DND-41 (cell line): ENCODE measurements at regions not wholly inside any gene's neighbourhood (a gene's known extent, or its start where the extent isn't known, plus 50 kb on each side); places are given as distances from the start of the nearest gene placed in this dataset.
"Not testable (repeated sequence)": the region's sequence is repeated elsewhere in the genome, so short reads cannot be mapped to it uniquely, and the experiment has no call there.

ENCODE experiments used
- ATAC-seq: fragments of 200-7000 bp; cut with Tn5 transposase; 3 replicates; pipeline ENCODE4 v1.9.1; 2021; ENCODE audit warnings: low read depth; ENCODE audit not compliant: insufficient read depth
- DNase-seq: peaks from one replicate; pipeline ENCODE4 v3.0.0-alpha.2; 2020
- H2AFZ ChIP-seq: 2 replicates; pipeline ENCODE4 v1.6.0; 2012; ENCODE audit warnings: low read depth, low read length
- H3K27ac ChIP-seq: 2 replicates; pipeline ENCODE4 v1.5.1; 2012; ENCODE audit warnings: low read length, inconsistent platforms
- H3K27me3 ChIP-seq: fragments of 200-600 bp; sonication (generic); 2 replicates; pipeline ENCODE4 v1.6.0; 2012; ENCODE audit warnings: low read length, mild to moderate bottlenecking, inconsistent platforms; ENCODE audit not compliant: insufficient read depth, poor library complexity
- H3K36me3 ChIP-seq: 2 replicates; pipeline ENCODE4 v1.5.1; 2012; ENCODE audit warnings: low read length, inconsistent platforms; ENCODE audit not compliant: insufficient read depth
- H3K4me1 ChIP-seq: 2 replicates; pipeline ENCODE4 v1.5.1; 2012; ENCODE audit warnings: mild to moderate bottlenecking, low read length; ENCODE audit not compliant: insufficient read depth
- H3K4me2 ChIP-seq: 2 replicates; pipeline ENCODE4 v1.6.0; 2012; ENCODE audit warnings: mild to moderate bottlenecking, moderate library complexity, low read length, inconsistent platforms; ENCODE audit not compliant: insufficient read depth
- H3K4me3 ChIP-seq, 2 experiments: fragments of 200-600 bp in 1 of 2; shearing (Covaris generic) in 1 of 2; 2 replicates each; pipeline ENCODE4 v1.5.1; 2012 to 2016; ENCODE audit warnings: inconsistent platforms in 2 of 2, low read length in 2 of 2, mild to moderate bottlenecking in 2 of 2, low read depth in 1 of 2, moderate library complexity in 1 of 2
- H3K79me2 ChIP-seq: 2 replicates; pipeline ENCODE4 v1.6.0; 2012; ENCODE audit warnings: low read length, inconsistent platforms; ENCODE audit not compliant: insufficient read depth
- H3K9ac ChIP-seq: 2 replicates; pipeline ENCODE4 v1.6.0; 2012; ENCODE audit warnings: low read depth, mild to moderate bottlenecking, inconsistent platforms, low read length, moderate library complexity
- H3K9me3 ChIP-seq: 2 replicates; pipeline ENCODE4 v1.5.1; 2012; ENCODE audit warnings: low read length, moderate library complexity, mild to moderate bottlenecking, inconsistent platforms; ENCODE audit not compliant: insufficient read depth, severe bottlenecking
- H4K20me1 ChIP-seq: 2 replicates; pipeline ENCODE4 v1.6.0; 2012; ENCODE audit warnings: low read length; ENCODE audit not compliant: insufficient read depth
- EZH2 ChIP-seq: IDR thresholded peaks from 3 replicates; pipeline ENCODE4 v1.6.1; 2012; ENCODE audit warnings: borderline replicate concordance, low read depth, mild to moderate bottlenecking, moderate library complexity, low read length, inconsistent platforms; ENCODE audit not compliant: severe bottlenecking
- TF ChIP-seq, protein P1 (sequence below): IDR thresholded peaks from 2 replicates; pipeline ENCODE4 v1.5.1; 2012; ENCODE audit warnings: borderline replicate concordance, low read length, moderate library complexity, mild to moderate bottlenecking; ENCODE audit not compliant: poor library complexity, severe bottlenecking; ENCODE audit errors: extremely low read depth

GRCh38 chr6:10140824-10141223 is 274.1 kb downstream of the TFAP2A start:
- Histone ChIP-seq H3K4me2 (no peak overlapping the region), H3K27ac (no peak overlapping the region), H2AFZ (no peak overlapping the region), H4K20me1 (no peaks in the 10 kb centered on the region), H3K36me3 (no peaks in the 10 kb centered on the region), H3K9ac (no peak overlapping the region), H3K4me3 (no peak overlapping the region), H3K27me3 (peaks cover 2% of the 10 kb centered on the region), H3K4me1 (no peaks in the 10 kb centered on the region), H3K79me2 (no peaks in the 10 kb centered on the region), H3K9me3 (no peaks in the 10 kb centered on the region)
- no peak for ATAC-seq
- DNase-seq, result no peak
- no peak for TF ChIP-seq EZH2

DNA sequence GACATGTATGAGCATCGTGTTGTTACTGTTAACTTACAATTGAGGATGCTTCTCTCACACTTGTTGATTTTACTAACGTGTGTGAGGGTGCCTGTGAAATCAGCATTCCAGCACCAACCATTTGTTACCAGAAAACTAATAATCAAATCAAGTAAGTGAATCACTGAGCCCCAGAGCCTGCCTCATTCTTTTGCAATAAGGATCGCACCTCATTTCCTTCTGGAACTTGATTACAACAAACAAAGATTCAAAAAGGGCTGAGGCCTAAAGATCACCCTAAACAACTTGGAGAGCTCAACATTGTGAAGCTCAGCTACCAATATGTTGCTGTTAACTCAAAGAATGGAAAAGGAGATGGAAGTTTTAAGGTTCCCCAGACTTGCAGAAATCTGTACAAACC is 274.7 kb downstream of the TFAP2A start:
- H3K79me2 ChIP-seq, result no peaks in the 10 kb centered on the region
- no peak overlapping the region for H3K27ac ChIP-seq
- no peaks in the 10 kb centered on the region for H3K9me3 ChIP-seq
- no peak overlapping the region for H3K9ac ChIP-seq
- TF ChIP-seq EZH2, result no peak
- TF ChIP-seq, protein P1, sequence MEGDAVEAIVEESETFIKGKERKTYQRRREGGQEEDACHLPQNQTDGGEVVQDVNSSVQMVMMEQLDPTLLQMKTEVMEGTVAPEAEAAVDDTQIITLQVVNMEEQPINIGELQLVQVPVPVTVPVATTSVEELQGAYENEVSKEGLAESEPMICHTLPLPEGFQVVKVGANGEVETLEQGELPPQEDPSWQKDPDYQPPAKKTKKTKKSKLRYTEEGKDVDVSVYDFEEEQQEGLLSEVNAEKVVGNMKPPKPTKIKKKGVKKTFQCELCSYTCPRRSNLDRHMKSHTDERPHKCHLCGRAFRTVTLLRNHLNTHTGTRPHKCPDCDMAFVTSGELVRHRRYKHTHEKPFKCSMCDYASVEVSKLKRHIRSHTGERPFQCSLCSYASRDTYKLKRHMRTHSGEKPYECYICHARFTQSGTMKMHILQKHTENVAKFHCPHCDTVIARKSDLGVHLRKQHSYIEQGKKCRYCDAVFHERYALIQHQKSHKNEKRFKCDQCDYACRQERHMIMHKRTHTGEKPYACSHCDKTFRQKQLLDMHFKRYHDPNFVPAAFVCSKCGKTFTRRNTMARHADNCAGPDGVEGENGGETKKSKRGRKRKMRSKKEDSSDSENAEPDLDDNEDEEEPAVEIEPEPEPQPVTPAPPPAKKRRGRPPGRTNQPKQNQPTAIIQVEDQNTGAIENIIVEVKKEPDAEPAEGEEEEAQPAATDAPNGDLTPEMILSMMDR, result no peak
- H3K4me1 ChIP-seq, result no peaks in the 10 kb centered on the region
- H3K36me3 ChIP-seq, result no peaks in the 10 kb centered on the region
- no peak overlapping the region for H3K4me2 ChIP-seq
- no peak overlapping the region for H2AFZ ChIP-seq
- no peaks in the 10 kb centered on the region for H4K20me1 ChIP-seq
- peaks cover 2% of the 10 kb centered on the region for H3K27me3 ChIP-seq
- H3K4me3 ChIP-seq, result no peak overlapping the region
- ATAC-seq (no peak), DNase-seq (no peak)

DNA sequence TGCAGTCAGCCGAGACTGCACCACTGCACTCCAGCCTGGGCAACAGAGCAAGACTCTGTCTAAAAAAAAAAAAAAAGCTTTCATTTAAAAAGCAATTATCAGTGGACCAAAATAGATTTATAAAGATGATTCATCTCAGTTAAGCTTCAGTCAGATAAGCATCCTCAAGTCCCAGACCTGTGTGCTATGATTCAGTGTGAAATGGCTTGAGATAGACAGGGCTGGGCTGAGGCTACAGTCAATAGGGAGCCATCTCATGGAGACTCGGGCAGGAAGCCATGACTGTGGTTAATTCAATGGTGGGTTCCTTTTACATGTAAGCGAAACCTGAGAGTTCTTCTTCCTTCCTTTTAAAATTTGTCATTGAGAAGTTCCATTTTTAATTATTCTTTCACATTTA is 276.0 kb downstream of the TFAP2A start:
- H3K36me3 ChIP-seq, result no peaks in the 10 kb centered on the region
- H2AFZ ChIP-seq, result no peak overlapping the region
- no peak overlapping the region for H3K4me2 ChIP-seq
- no peak overlapping the region for H3K27ac ChIP-seq
- H3K27me3 ChIP-seq, result peaks cover 2% of the 10 kb centered on the region
- no peaks in the 10 kb centered on the region for H3K9me3 ChIP-seq
- no peaks in the 10 kb centered on the region for H4K20me1 ChIP-seq
- no peak overlapping the region for H3K4me3 ChIP-seq
- ATAC-seq (no peak), DNase-seq (no peak)
- no peak overlapping the region for H3K9ac ChIP-seq
- TF ChIP-seq, protein P1, result no peak
- TF ChIP-seq EZH2, result no peak
- H3K79me2 ChIP-seq, result no peaks in the 10 kb centered on the region
- H3K4me1 ChIP-seq, result no peaks in the 10 kb centered on the region

DNA sequence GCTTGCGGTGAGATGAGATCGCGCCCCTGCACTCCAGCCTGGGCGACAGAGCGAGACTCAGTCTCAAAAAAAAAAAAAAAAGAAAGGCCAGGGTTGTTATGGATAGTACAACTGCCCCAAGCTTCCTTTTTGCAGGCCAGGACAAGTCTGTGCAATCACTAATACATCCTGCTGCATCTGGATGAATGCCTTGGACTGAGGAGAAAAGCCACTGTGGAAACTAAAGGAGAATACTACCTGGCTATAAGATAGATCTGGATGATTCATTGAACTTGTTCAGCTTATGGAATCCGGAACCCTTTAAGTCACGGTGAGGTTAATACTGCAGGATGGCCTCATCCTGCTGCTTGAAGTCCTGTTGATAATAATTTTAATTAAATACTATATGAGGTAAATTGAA is 278.2 kb downstream of the TFAP2A start:
- Histone ChIP-seq H3K27me3 (peaks cover 2% of the 10 kb centered on the region), H2AFZ (no peak overlapping the region), H3K4me1 (no peaks in the 10 kb centered on the region), H3K79me2 (no peaks in the 10 kb centered on the region), H3K9me3 (no peaks in the 10 kb centered on the region), H3K4me3 (no peak overlapping the region), H3K36me3 (no peaks in the 10 kb centered on the region), H3K27ac (no peak overlapping the region), H3K9ac (no peak overlapping the region), H4K20me1 (no peaks in the 10 kb centered on the region), H3K4me2 (no peak overlapping the region)
- no peak for ATAC-seq
- no peak for TF ChIP-seq EZH2
- TF ChIP-seq, protein P1, result no peak
- no peak for DNase-seq

DNA sequence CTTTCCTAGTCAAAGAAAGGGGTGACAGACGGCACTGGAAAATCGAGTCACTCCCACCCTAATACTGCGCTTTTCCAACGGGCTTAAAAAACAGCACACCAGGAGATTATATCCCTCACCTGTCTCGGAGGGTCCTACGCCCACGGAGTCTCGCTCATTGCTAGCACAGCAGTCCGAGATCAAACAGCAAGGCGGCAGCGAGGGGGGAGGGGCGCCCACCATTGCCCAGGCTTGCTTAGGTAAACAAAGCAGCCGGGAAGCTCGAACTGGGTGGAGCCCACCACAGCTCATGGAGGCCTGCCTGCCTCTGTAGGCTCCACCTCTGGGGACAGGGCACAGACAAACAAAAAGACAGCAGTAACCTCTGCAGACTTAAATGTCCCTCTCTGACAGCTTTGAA is 280.7 kb downstream of the TFAP2A start:
- not testable (repeated sequence) for ATAC-seq, DNase-seq, H3K9me3 ChIP-seq, H3K27ac ChIP-seq, H3K79me2 ChIP-seq, H2AFZ ChIP-seq, H3K4me1 ChIP-seq, H3K4me2 ChIP-seq, H3K9ac ChIP-seq, H3K36me3 ChIP-seq, H3K4me3 ChIP-seq, H3K27me3 ChIP-seq, H4K20me1 ChIP-seq
